H9 (cell line): ENCODE measurements at regions not wholly inside any gene's neighbourhood (a gene's known extent, or its start where the extent isn't known, plus 50 kb on each side); places are given as distances from the start of the nearest gene placed in this dataset.
A peak's percentile ranks its signal among the peaks of the same experiment; 100 is the strongest.

Experiments used
- DNase-seq: peaks from one replicate; pipeline ENCODE4 v3.0.0-alpha.2; 2017
- H2AFZ ChIP-seq: one replicate; pipeline ENCODE4 v1.6.1; 2013; ENCODE audit warnings: mild to moderate bottlenecking, low read length, control low read depth, moderate library complexity
- H2AK5ac ChIP-seq: 2 replicates; pipeline ENCODE4 v1.6.1; 2013; ENCODE audit warnings: low read length, control low read depth, mixed read lengths; ENCODE audit not compliant: insufficient read length
- H2BK120ac ChIP-seq: one replicate; pipeline ENCODE4 v1.6.1; 2013; ENCODE audit warnings: low read depth, mild to moderate bottlenecking, low read length, control low read depth, inconsistent platforms; ENCODE audit not compliant: poor library complexity, severe bottlenecking
- H2BK12ac ChIP-seq: 2 replicates; pipeline ENCODE4 v1.6.1; 2013; ENCODE audit warnings: low read length, control low read depth, mixed read lengths, low read depth; ENCODE audit not compliant: insufficient read length
- H2BK15ac ChIP-seq: 2 replicates; pipeline ENCODE4 v1.6.1; 2013; ENCODE audit warnings: low read depth, low read length, control low read depth
- H2BK20ac ChIP-seq: one replicate; pipeline ENCODE4 v1.6.1; 2013; ENCODE audit warnings: low read depth, mild to moderate bottlenecking, low read length, control low read depth, inconsistent platforms; ENCODE audit not compliant: poor library complexity, severe bottlenecking
- H2BK5ac ChIP-seq: 2 replicates; pipeline ENCODE4 v1.6.1; 2013; ENCODE audit warnings: low read length, control low read depth, mixed read lengths; ENCODE audit not compliant: insufficient read length
- H3K14ac ChIP-seq: 2 replicates; pipeline ENCODE4 v1.6.1; 2013; ENCODE audit warnings: low read length, control low read depth; ENCODE audit not compliant: insufficient read depth
- H3K18ac ChIP-seq: 2 replicates; pipeline ENCODE4 v1.6.1; 2013; ENCODE audit warnings: low read depth, mild to moderate bottlenecking, mixed read lengths, low read length, control low read depth; ENCODE audit not compliant: insufficient read length
- H3K23ac ChIP-seq: 2 replicates; pipeline ENCODE4 v1.6.1; 2013; ENCODE audit warnings: low read length, control low read depth, mixed read lengths, low read depth; ENCODE audit not compliant: insufficient read length
- H3K23me2 ChIP-seq: 2 replicates; pipeline ENCODE4 v1.6.1; 2013; ENCODE audit warnings: low read depth, mild to moderate bottlenecking, mixed read lengths, low read length, control low read depth; ENCODE audit not compliant: insufficient read length, poor library complexity, severe bottlenecking
- H3K27ac ChIP-seq: 2 replicates; pipeline ENCODE4 v1.5.1; 2013; ENCODE audit warnings: low read length, control low read depth, mixed read lengths, low read depth; ENCODE audit not compliant: insufficient read length
- H3K27me3 ChIP-seq: 2 replicates; pipeline ENCODE4 v1.6.1; 2013; ENCODE audit warnings: low read length, control low read depth, inconsistent platforms; ENCODE audit not compliant: insufficient read depth
- H3K4ac ChIP-seq: 2 replicates; pipeline ENCODE4 v1.6.1; 2013; ENCODE audit warnings: low read depth, mild to moderate bottlenecking, control low read depth, inconsistent platforms, low read length, moderate library complexity
- H3K4me1 ChIP-seq: 2 replicates; pipeline ENCODE4 v1.6.1; 2013; ENCODE audit warnings: low read length, control low read depth, inconsistent platforms; ENCODE audit not compliant: insufficient read depth
- H3K4me2 ChIP-seq: 2 replicates; pipeline ENCODE4 v1.6.1; 2013; ENCODE audit warnings: low read length, control low read depth, mixed read lengths; ENCODE audit not compliant: insufficient read length, insufficient read depth
- H3K56ac ChIP-seq: 2 replicates; pipeline ENCODE4 v1.6.1; 2013; ENCODE audit warnings: low read depth, mild to moderate bottlenecking, mixed read lengths, low read length, control low read depth; ENCODE audit not compliant: insufficient read length
- H3K79me1 ChIP-seq: 2 replicates; pipeline ENCODE4 v1.6.1; 2013; ENCODE audit warnings: low read depth, mild to moderate bottlenecking, moderate library complexity, low read length, control low read depth, inconsistent platforms; ENCODE audit not compliant: insufficient read depth, poor library complexity, severe bottlenecking
- H3K79me2 ChIP-seq: 2 replicates; pipeline ENCODE4 v1.6.1; 2013; ENCODE audit warnings: low read length, control low read depth, inconsistent platforms; ENCODE audit not compliant: insufficient read depth
- H3K9ac ChIP-seq: 2 replicates; pipeline ENCODE4 v1.6.1; 2013; ENCODE audit warnings: low read length, control low read depth, mixed read lengths; ENCODE audit not compliant: insufficient read length; ENCODE audit errors: extremely low read depth
- H3K9me3 ChIP-seq: one replicate; pipeline ENCODE4 v1.6.1; 2013; ENCODE audit warnings: low read depth, low read length, inconsistent platforms; ENCODE audit not compliant: control insufficient read depth
- H3T11ph ChIP-seq: one replicate; pipeline ENCODE4 v1.6.1; 2013; ENCODE audit warnings: mild to moderate bottlenecking, low read length, control low read depth, inconsistent platforms
- H4K20me1 ChIP-seq: one replicate; pipeline ENCODE4 v1.6.1; 2013; ENCODE audit not compliant: control insufficient read depth, insufficient read length, insufficient read depth
- H4K5ac ChIP-seq: 2 replicates; pipeline ENCODE4 v1.6.1; 2013; ENCODE audit warnings: low read depth, mild to moderate bottlenecking, mixed read lengths, low read length, control low read depth; ENCODE audit not compliant: insufficient read length
- H4K8ac ChIP-seq: replicated peaks from 2 replicates; pipeline ENCODE4 v1.6.1; 2013; ENCODE audit warnings: low read length, control low read depth, mixed read lengths, low read depth; ENCODE audit not compliant: insufficient read length
- H4K91ac ChIP-seq: 2 replicates; pipeline ENCODE4 v1.6.1; 2013; ENCODE audit warnings: low read depth, mild to moderate bottlenecking, moderate library complexity, mixed read lengths, low read length, control low read depth; ENCODE audit not compliant: insufficient read length
- H3K27ac Mint-ChIP-seq, 3 experiments: 2 replicates in 2 of 3; 3 replicates in 1 of 3; pipeline ENCODE4 v1.8.0; 2020 to 2021; ENCODE audit warnings: mixed read lengths in 3 of 3, mild to moderate bottlenecking in 1 of 3, moderate library complexity in 1 of 3
- H3K27me3 Mint-ChIP-seq: 2 replicates; pipeline ENCODE4 v1.8.0; 2021; ENCODE audit warnings: low read depth, mild to moderate bottlenecking, moderate library complexity, mixed read lengths
- H3K36me3 Mint-ChIP-seq, 3 experiments: 2 replicates in 2 of 3; 3 replicates in 1 of 3; pipeline ENCODE4 v1.8.0; 2020 to 2021; ENCODE audit warnings: low read depth in 3 of 3, mixed read lengths in 3 of 3; ENCODE audit not compliant: insufficient read depth in 1 of 3
- H3K4me1 Mint-ChIP-seq, 2 experiments: 2 replicates each; pipeline ENCODE4 v1.8.0; 2020; ENCODE audit warnings: mixed read lengths in 2 of 2
- H3K4me3 Mint-ChIP-seq, 2 experiments: 2 replicates in 1 of 2; 3 replicates in 1 of 2; pipeline ENCODE4 v1.8.0; 2020 to 2021; ENCODE audit warnings: mild to moderate bottlenecking in 2 of 2, mixed read lengths in 2 of 2, moderate library complexity in 1 of 2
- H3K9me3 Mint-ChIP-seq, 2 experiments: 2 replicates in 1 of 2; 3 replicates in 1 of 2; pipeline ENCODE4 v1.8.0; 2020; ENCODE audit warnings: mild to moderate bottlenecking in 2 of 2, mixed read lengths in 2 of 2, moderate library complexity in 1 of 2
- CTCF ChIP-seq: fragments of 200-600 bp; sonication (generic); conservative IDR thresholded peaks from 3 replicates; pipeline ENCODE4 v1.8.0; 2021; ENCODE audit warnings: antibody characterized with exemption, mild to moderate bottlenecking
- WGBS: extraction: QIAGEN DNeasy Blood & Tissue Kit; methylation state at CpG from one replicate; pipeline ENCODE4 v1.1.7; 2013; ENCODE audit warnings: missing lambda C conversion rate, low lambda C conversion rate, mixed read lengths; ENCODE audit not compliant: insufficient read length; ENCODE audit errors: extremely low coverage; 5-methylcytosine and 5-hydroxymethylcytosine counted together

DNA sequence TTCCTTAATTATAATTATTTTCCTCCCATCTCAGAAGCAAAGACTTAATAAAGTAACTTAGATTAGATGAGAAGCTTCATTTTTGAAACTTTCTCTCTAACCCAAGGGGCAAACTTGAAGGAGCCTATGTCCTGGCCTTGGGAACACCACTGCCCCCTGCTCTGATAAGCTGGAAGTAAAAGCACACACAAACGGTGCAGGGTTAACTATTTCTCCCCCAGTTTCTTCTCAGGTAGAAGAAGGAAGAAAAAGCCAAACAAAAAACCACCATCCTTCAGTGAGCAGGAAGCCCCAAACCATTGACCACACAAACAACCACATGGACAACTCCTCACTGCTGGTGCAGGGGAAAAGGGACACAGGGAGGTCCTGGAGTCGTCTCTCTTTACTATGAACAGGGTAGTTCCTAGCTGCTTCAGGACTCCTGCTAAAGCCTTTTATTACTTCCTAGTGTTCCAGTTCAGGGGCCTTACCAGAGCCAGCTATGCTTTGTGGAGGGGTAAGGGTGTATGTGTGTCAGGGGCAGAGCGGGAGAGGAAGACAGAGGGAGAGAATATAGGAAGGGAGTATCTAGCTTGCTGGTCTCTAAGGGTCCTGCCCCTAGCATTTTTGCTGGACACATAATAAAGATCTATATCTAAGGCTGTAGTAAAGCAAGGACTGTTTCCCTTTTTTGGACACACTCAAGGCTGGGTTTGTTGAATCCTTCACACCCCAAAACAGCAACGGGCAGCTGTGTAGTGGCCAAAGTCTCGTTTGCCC, 94.0 kb upstream of the UMPS start:
- Histone ChIP-seq H2BK12ac (no peak overlapping the region), H2BK20ac (no peak overlapping the region), H3K4ac (no peak overlapping the region), H3K18ac (no peak overlapping the region), H3K14ac (no peak overlapping the region), H3K79me1 (no peaks in the 10 kb centered on the region), H4K91ac (no peak overlapping the region), H3K27me3 (no peaks in the 10 kb centered on the region), H3K4me2 (no peak overlapping the region), H2BK15ac (no peak overlapping the region), H3K23me2 (no peaks in the 10 kb centered on the region), H3K4me1 (peaks cover 20% of the 10 kb centered on the region), H2AK5ac (no peak overlapping the region), H4K5ac (no peak overlapping the region), H3K9me3 (no peaks in the 10 kb centered on the region), H2AFZ (no peak overlapping the region), H2BK120ac (no peak overlapping the region), H4K8ac (no peak overlapping the region), H4K20me1 (no peaks in the 10 kb centered on the region), H3K27ac (no peak overlapping the region), H3T11ph (no peak overlapping the region), H3K9ac (no peak overlapping the region), H3K79me2 (no peaks in the 10 kb centered on the region), H3K56ac (no peak overlapping the region), H2BK5ac (no peak overlapping the region), H3K23ac (no peak overlapping the region)
- WGBS, result no CpG with 5 or more reads among the region's 5 CpGs
- TF ChIP-seq CTCF, result peak; percentile 39
- Mint-ChIP-seq H3K27me3 (no peaks in the 10 kb centered on the region), H3K4me1 (peaks cover 45 to 55% of the 10 kb centered on the region in 2 experiments), H3K36me3 (peaks cover 0 to 2% (median 0%) of the 10 kb centered on the region in 3 experiments; a peak in 2 of 7 replicates), H3K27ac (peak overlapping the region in 2 of 3 experiments; percentile 35 to 66; a peak in 4 of 7 replicates), H3K4me3 (no peak overlapping the region), H3K9me3 (no peaks in the 10 kb centered on the region)
- DNase-seq, result no peak
